DMS53 treated with DMSO at 0.1 percent for 48 hours (cell line): ENCODE measurements at regions not wholly inside any gene's neighbourhood (a gene's known extent, or its start where the extent isn't known, plus 50 kb on each side); places are given as distances from the start of the nearest gene placed in this dataset.

ENCODE experiments used
- DNase-seq: peaks from one replicate; lab custom pipeline; 2025; ENCODE audit not compliant: unreplicated experiment; lab: John Stamatoyannopoulos, UW

DNA sequence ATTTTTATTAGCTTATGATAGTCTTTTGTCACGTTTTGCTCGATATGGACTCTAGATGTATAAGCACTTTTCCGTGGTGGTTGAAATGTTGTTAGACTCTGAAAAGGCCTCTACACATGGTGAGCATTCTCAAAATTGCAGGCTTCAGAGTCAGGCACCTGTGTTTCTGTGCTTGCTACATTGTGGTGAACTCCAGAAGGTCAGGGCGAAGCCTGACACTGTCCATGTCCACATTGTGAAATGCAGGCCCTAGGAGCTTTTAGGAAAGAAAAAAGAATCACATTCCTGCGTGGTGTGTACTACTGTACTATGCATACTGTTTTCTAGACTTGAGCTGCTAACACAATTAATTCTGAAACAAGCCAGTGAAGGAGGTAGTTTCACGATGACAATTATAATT lies 86.3 kb downstream of the HS3ST1 start:
- no peak for DNase-seq

DNA sequence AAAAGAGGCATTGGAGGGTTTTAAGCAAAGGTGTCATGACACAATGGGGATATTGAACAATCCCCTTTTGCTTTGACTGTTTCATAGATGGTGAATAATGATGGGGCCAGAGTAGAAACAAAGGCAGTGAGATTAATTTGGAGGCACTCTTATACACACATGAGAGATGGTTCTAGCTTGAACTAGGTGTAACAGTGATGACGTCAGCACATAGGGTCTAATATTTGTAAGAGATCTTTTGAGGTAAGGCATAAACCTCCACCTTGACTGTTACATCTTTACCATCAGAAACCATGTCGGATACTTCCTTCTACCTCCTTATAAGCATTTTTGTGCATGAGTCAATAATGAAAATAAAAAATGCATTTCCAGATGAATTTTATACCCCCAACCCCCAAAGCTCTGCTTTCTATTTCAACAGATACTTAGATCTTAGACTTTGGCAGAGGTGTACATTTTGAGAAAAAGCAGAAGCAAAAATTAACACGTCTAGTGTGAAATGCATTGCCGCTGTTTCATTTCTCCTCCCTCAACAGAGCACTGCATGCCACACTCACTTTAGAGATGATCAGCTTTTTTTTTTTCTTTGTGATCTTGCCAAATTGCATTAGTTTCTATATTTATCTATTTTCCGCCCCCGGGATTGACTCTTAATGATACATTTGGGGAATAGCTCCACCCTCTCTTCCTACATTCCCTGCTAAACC lies 87.2 kb downstream of the HS3ST1 start:
- DNase-seq: no peak

DNA sequence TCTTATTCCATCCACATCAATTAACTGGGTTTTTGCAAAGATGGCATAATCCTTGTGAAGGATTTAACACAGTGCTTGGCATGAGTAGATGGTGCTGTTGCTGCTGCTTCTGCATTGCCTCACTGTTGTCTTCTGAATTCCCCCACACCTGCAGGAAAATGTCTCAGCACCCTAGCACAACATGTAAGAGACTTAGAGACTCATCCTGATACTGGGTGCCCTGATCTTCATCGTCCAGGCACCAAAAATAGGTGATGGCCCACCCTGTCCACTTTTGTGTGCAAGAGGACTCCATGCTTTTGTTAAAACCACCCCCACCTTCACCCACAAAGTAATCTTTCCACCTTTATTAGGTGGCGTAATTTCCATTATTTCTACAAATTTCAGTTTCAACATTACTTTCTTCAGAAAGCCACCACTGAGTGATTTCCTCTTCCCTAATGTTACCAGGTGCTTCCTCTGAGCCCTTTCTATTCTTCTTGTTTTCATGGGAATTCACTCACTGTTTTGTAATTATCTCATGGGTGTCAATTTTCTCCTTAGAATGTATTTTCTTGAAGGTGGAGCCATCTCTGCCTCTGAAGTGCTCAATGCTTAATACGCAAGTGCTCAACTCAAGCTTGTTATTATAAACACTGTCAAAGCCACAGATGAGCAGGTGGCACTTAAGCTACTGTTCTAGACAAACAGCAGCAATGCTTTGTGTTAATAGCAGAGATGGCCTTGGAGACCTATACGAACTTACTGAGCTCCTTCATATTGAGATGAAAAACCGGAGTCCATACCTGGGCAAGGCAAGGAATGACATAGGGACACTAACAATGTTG lies 89.5 kb downstream of the HS3ST1 start:
- DNase-seq: peak; percentile 80

DNA sequence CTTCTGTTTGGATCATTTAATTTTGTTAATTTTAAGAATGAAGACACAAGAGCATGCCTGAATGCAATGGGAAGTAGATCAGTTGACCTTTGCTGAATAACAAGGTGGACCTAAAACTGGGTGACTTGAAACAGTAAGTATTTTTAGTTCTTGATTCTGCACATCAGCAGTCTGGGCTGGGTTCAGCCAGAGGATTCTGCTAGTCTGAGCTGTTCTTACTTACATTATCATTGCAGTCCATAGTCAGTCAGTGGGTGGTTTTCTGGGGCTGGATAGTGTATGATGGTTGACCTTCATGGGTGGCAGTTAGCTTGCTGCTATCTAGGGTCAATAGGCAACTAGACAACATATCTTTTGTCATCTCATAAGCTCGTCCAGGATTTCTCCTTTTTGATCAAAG lies 91.4 kb downstream of the HS3ST1 start:
- DNase-seq: no peak

DNA sequence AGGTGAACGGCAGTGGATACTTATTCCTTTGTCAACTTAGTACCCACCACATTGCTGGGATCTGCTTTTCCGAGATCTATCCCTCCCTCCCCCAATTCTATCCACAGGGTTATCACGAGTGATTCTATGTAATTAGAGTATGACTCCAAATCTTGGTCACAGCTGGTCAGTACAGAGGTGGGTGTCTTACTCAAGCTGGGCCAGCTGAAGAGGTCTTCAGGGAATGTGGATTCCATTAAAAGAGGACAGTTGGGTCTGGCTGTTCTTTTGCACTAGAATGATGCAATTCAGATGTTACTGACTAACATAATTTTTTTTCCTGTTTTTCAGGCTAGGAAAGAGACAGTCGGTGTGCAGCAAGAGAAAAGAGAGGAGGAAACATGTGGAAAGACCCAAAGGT lies 92.3 kb downstream of the HS3ST1 start:
- no peak for DNase-seq

DNA sequence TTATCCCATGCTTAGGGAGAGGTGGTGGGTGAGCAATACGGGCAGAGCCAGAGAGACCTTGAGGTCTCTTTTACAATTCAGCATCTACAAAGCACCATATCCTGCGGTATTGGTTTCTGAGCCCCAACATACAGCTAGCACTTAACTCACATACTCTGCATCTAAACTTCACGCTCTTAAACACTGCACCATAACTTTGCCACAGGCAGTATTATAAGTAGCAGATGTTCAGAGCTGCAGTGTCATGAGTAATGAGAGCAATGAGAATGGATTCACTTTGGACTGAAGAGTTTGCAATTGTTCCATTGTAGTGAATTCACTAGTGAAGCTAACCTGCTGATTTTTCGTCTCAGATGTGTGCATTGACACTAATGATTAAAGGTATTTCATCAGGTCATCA lies 93.8 kb downstream of the HS3ST1 start:
- no peak for DNase-seq

DNA sequence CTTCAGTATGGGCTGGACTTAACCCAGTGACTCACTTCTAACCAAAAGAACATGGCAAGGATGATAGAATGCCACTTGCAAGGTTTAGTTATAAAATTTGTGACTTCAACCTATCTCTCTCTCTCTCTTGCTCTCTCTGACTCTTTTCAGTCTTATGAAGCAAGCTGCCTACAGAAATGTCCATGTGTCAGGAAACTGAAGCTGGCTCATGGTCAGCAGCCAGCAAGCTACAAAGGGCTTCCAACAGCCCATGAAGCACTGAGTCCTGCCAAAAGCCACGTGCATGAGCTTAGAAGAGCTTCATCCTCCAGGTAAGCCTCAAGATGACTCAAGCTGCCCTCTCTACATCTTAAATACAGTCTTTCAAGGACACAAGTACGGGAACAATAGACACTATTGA lies 100.3 kb downstream of the HS3ST1 start:
- DNase-seq: no peak

DNA sequence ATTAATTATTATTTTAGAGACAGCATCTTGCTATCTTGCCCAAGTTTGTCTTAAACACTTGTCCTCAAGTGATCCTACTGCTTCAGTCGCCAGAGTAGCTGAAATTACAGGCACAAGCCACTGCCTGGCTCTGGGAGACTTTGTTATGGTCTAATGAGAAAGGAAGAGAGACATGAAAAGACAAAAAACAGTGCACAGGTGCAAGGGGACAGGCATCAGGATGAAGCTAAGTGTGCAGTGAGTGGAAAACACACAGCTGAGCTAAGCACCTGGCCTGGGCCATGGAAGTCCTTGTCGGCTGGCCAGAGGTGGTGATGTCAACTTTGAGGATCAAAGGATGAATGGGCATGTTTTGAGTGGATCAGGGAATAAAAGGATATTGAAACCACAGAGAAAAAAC lies 102.7 kb downstream of the HS3ST1 start:
- peak; percentile 94 for DNase-seq

DNA sequence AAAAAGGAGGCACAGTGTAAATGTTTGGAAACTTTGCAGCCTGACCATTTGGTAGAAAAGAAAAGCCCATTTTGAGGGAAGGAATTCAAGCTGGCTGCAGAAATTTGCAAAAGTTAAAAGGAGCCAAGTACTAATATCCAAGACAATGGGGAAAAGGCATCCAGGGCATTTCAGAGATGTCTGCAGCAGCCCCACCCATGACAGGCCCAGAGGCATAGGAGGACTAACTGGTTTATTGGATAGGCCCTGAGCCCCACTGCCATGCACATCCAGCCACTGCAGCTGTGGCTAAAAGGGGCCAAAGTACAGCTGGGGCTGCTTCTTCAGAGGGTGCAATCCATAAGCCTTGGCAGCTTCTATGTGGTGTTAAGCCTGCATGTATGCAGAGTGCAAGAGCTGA lies 104.9 kb downstream of the HS3ST1 start:
- DNase-seq: no peak

DNA sequence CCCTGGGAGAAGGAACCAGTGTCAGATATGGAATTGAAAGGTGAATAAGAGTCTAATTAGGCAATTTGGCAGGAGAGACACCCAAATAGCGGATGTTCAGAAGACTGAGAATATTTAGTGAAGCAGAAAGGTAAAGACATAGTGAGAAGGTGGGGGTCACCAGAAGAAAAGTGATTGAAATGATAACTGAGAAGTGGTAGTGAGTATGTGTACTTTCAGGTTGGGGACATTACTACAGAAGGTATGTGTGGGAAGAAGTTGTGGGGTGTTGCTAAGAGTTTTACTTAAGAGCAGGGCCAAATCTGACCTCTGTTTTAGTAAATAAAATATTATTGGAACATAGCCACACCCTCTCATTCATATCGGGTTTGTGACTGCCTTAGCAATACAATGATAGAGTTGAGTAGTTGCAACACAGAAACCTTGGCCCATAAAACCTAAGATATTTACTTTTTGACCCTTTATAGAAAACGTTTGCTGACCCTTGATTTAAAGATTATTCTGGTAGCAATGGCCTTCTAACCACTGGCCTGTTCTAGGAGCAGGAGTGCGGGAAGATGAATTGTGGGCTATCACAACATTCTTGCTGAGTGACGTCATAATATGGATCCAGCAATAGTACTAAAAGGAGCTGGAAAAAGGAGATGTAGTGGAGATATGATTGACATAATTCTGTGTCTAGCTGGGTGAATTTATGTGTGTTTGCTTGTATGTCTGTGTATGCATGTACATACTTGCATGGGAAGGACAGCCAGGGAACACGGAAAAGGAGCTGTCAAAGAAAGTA lies 115.3 kb downstream of the HS3ST1 start:
- no peak for DNase-seq

DNA sequence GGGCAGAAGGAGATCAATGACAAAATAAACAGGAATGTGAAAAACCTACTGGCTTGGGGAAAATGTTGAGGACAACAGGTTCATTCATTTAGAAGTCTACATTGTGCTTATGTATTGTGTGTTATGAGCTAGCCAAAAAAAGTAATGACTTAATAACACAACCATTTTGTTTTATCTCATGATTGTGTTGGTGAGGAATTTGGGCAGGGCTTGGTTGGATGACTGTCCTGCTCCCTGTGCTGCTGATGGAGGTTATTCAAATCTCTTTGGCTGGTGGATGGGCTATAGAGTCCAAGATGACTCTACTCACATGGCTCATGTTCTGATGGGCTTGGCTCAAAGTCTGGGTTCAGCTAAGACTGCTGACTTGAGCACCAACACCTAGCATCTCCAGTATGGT lies 116.3 kb downstream of the HS3ST1 start:
- DNase-seq: no peak

DNA sequence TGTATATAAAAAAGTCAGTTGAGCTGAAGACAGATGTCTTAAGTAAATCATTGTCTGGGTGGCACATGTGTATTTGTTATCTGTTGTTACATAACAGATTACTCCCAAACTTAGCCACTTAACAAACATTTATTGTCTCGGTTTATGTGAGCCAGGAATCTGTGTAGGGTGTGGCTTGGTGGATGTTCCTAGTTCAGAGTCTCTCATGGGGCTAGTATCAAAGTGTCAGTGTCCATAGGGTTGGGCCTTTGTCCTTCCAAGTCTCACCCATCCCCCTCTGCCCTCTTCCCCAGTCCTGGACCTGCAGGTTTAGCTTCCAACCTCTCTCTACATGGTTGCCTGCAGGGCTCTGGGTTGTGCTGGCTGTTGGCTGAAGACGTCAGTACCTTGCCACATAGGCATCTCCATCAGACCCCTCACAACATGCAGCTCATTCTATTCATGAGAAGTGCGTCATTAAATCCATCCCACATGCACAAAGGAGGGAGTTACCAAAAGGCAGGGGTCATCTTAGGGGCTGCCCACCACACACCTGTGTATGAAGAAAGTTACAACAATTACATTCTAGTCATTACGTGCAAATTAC lies 127.5 kb downstream of the HS3ST1 start:
- no peak for DNase-seq

DNA sequence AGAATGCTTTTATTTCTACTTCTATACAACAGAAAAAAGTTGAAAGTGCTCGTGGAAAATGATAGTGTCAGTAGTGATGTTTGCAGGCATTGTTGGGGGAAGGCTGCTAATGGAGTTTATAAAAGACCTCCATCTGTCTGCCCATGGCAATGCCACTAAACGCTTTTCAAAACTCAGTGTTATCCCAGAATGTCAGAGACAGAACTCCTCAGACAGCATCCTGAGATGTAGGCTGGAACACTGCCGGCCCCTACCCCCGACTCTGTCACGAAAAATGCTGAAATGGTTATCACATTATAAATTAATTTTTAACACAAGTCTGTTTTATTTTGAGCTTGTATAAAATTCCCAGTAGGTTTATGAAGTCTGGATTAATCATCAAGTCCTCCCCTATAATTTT lies 128.9 kb downstream of the HS3ST1 start:
- DNase-seq: no peak

DNA sequence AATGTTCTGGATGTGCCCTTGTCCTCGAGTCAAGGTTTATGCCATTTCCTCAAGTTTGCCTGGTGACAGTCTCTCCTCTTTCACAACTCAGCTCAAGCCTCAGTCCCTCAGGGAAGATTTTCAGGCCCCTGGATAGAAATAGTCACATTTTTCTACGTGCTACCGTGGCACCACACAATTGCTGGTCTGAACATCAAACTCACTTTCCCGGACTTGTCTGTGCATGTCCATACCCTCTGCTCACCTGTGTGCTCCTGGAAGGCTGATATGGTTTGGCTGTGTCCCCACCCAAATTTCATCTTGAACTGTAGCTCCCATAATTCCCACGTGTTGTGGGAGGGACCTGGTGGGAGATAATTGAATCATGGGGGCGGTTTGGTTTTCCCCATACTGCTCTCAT lies 129.7 kb downstream of the HS3ST1 start:
- DNase-seq: no peak

DNA sequence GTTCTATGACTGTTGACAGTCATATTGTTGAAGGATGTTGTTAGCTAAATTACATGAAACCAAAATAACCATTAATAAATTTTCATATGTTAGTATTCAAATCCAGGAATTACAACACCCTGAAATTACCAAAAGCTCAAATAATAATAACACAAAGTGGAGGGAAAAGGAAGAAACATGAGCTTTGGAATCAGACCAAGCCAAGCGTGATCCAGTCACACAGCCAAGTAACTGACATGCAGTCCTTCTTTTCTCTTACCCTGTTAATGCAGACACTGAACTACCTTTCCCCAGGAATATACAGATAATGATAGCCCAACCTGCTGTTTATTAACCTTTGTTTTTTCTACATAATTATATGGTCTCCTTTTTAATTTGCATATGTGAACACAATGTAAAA lies 130.2 kb downstream of the HS3ST1 start:
- no peak for DNase-seq

DNA sequence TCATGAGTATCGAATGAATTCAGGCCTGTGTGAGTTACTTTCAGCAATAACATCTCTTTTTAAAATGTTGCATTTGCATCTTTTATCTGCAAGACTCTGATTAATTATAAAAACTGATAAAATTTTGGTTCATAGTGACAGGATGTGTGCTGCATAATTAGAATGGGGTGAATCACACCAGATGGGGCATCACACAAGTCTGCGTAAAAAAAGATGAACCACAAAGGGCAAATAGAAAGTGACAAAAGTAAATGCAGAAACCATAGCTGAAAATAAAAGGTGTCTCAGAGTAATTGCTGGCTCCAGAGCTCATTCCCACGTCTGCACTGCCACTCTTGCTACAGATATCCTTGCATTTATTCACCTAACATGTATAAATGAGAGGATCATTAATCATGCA lies 131.1 kb downstream of the HS3ST1 start:
- no peak for DNase-seq

DNA sequence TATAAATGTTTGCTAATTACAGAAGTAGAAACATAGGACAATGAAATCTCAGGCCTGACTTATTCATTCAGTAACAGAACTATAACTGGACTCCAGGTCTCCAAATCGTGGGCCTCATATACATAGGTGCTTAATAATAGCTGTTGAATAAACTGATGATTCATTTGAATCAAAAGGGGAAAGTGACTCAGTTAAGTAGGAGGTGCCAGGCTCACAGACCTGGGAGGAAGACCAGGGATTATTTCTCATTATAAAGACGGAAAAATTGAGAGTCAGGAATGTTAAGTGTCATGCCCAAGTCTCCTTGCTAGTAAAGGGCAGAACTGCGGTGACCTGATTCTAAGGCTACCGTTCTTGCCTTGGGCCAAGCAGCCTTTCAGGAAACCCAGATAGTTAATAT lies 131.5 kb downstream of the HS3ST1 start:
- no peak for DNase-seq

DNA sequence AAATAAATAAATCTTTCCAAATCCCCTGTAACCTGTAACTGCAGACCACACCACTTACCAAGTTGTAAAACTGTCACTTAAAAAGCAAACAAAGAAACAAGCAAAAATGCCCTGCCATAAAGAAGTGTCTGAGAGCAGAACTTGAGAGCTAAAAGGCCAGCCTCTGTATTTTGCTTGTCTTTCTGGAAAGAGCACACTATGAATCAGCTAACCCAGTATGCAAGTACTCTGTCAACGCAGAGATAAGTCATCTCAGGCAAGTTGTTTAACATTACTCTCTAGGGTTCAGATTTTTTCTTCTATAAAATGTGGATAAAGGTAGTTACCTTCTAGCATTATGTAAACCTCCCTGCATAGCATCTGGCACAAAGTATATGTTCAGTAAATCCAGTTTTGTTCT lies 134.8 kb downstream of the HS3ST1 start:
- no peak for DNase-seq

DNA sequence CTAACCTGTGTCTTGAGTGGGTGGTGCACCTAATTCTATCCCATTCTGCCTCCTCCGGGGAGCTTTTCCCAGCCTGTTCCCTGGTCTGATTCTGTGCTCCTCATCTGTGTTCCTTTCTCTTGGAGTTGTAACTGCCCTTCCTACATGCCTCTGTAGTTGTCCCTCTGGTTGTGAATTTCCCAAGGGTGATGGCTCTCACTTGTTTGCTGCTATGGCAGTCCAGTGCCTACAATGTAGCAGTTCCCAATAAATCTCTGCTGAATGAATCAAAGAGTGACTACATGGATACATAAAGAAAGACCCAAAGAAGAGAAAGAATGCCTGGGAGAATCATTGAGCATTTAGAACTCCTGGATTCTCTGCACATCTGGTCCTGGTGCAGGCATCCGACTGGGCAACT lies 141.6 kb downstream of the HS3ST1 start:
- no peak for DNase-seq

DNA sequence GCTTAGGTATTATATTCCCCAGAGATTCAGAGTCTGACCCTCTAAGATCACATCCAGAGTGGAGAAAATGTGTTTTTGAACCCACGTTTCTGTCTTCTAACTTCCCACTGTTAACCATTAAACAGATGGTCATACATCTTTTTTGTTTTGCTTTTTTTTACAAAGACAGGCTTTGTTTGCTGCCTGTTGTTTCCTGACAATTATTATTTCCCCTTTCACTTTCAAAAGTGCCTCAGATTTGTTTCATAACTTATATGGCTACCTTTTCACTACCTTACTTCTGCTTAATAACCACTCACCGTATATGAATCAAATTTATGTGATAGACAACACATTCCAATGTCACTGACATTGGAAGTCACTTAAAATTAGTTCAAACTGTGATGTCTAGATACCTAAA lies 142.2 kb downstream of the HS3ST1 start:
- no peak for DNase-seq

DNA sequence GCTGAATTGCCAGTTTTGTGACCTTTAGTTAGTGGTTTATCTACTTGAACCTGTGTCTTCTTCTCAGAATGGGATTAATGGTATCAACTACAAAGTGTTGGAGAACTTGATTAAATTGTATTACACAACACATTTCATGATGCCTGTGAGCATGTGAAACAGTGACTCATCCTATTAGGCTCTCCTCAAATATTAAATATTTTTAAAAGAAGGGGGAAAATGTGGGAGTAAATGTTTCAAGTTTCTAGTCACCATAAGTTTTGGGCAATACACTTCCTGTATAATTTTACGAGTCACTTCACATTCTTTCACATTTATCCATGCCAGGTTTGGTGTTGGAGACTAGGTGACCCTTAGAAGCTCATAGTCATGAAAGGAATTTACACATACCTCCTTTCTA lies 147.0 kb downstream of the HS3ST1 start:
- DNase-seq: no peak

DNA sequence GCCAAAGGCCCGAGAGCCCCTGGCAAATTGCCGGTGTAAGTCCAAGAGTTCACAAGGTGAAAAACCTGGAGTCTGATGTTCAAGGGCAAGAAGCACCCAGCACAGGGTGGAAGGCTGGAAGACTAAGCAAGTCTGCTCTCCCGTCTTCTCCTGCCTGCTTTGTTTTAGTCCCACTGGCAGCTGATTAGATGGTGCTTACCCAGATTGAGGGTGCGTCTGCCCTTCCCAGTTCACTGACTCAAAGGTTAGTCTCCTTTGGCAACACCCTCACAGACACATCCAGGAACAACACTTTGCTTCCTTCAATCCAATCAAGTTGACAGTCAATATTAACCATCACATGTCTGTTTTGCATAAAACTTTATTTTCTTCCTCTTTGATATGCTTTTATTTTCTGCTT lies 157.4 kb downstream of the HS3ST1 start:
- no peak for DNase-seq
